AG10803 (cell line): ENCODE measurements at regions not wholly inside any gene's neighbourhood (a gene's known extent, or its start where the extent isn't known, plus 50 kb on each side); places are given as distances from the start of the nearest gene placed in this dataset.

Experiments used
- DNase-seq: peaks from one replicate; pipeline ENCODE4 v3.0.0; 2010; ENCODE audit warnings: low read depth
- H3K4me3 ChIP-seq: 2 replicates; pipeline ENCODE4 v1.5.1; 2011; ENCODE audit warnings: mild to moderate bottlenecking, low read length, control low read depth
- CTCF ChIP-seq: conservative IDR thresholded peaks from 2 replicates; pipeline ENCODE4 v1.5.1; 2011; ENCODE audit warnings: mild to moderate bottlenecking, low read length, control low read depth, inconsistent platforms

GRCh38 chr13:111470933-111471332 lies 150.5 kb downstream of the TEX29 start:
- no peak for DNase-seq
- TF ChIP-seq CTCF: no peak
- no peak overlapping the region for H3K4me3 ChIP-seq

DNA sequence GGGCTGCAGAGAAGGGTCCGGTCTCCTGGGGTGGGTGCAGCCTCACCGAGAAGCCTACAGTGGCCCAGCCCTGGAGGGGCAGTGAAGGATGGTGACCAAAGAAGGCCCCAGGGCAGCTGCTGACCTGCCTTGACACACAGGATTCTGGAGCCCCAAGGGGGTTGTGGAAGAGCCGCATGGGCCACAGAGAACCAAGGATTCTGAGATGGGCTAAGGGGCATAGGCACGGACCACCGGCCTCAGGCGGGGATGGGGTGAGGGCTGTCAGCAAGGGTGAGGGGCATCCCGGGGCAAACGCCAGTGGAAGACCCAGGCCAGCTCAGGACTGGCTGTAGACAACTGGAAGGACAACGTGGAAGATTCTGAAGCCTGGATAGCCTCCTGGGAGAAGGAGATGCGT lies 151.6 kb downstream of the TEX29 start:
- DNase-seq: no peak
- no peak overlapping the region for H3K4me3 ChIP-seq
- TF ChIP-seq CTCF: no peak

- TF ChIP-seq CTCF: no peak
- no peak for DNase-seq
- H3K4me3 ChIP-seq: no peak overlapping the region
Measured at GRCh38 chr13:111472559-111473460, 152.4 kb downstream of the TEX29 start.

DNA sequence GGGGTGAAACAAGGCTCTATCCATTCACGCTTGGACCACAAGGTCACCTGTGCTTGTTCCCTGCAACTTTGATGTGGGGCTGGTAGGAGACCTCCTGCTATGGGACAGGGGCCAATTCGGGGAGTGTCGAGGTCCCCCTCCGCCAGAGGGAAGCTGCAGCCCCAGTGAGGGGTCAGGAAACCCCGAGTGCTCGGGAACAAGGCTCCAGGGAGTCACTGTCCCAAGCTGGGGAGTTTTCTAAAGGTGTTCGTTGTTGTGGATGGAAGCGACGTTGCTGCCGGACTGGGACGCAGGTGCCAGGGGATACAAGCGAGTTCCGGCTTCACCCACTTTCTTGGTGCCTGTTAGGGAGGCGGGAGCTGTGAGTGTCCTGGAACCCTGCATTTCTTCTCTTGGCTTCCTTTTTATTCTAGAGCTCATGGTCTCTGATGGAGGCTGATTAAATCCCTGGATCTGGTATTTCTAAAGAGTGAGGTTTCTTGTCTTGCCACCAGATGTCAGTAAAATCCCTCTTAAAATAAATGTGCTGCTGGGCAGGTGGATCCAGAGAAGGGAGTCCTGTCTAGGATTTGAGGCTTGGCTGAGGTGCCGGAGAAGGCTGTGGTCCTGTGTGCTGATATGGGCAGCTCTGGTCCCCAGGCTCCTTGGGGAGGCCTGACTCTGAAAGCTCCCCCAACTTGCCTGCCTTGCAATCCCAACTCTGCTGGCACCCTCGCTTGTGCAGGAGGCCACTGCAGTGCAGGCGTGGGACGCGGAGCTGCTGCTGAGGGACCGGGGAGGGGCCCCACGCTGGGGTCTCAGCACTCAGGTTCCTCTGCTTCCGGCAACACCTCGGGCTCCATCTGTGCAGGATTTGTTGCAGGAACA lies 153.9 kb downstream of the TEX29 start:
- peak; percentile 47 for DNase-seq
- TF ChIP-seq CTCF: peak; percentile 68
- H3K4me3 ChIP-seq: no peak overlapping the region

DNA sequence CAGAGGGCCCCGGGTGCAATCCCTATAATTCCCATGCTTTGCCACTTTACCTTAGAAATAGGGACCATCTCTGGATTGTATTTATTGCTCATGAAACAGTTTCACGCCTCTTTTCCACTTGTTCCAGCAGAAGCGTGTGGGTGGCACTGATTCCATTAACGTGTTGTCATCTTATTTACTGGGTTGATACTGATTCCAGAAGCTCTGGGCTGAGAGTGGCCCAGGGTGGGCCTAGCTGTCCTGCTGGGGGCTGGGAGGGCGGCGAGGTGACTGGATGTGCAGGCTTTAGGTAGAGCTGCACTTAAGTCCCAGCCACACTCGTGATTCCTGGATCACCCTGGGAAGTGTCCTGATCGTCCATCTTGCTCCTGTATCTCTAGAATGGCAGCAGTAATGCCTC lies 155.0 kb downstream of the TEX29 start:
- TF ChIP-seq CTCF: no peak
- DNase-seq: no peak
- H3K4me3 ChIP-seq: no peak overlapping the region

- no peak for TF ChIP-seq CTCF
- no peak overlapping the region for H3K4me3 ChIP-seq
- DNase-seq: no peak
Measured at GRCh38 chr13:111476197-111476596, 155.8 kb downstream of the TEX29 start.
